ENCODE measurements at regions not wholly inside any gene's neighbourhood (a gene's known extent, or its start where the extent isn't known, plus 50 kb on each side); places are given as distances from the start of the nearest gene placed in this dataset.

DNA sequence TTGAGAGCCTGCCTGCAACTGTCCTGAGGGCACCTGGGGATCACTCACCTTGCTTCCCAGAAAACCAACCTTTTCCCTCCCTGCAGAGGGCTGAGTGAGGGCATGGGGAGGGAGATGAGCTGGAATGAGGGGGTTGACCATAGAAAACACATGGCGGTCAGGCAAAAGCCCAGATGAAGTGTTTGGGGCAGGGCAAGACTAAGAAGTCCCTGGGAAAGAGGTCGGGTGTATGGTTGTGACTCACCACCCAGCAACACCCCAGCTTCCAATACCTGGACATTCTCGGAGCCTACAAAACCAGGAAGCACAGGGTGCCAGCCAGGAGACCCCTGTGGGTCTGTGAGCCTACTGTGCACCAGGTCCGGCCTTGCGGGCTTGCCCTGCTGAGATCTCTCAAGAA is 95.3 kb upstream of the ATP2B2 start:
- TF ChIP-seq POLR2A (IDR thresholded peaks at IDR 0.05; ENCODE audit: low read depth, low read length), result no peak
- no peak for TF ChIP-seq POLR2AphosphoS5 (IDR thresholded peaks at IDR 0.05; ENCODE audit: low read depth, low read length)
- TF ChIP-seq TAF1 (IDR thresholded peaks at IDR 0.05; ENCODE audit: borderline replicate concordance, low read depth, low read length), result no peak

All from GM12892 (cell line).